ENCODE measurements at regions not wholly inside any gene's neighbourhood (a gene's known extent, or its start where the extent isn't known, plus 50 kb on each side); places are given as distances from the start of the nearest gene placed in this dataset.
A peak's percentile ranks its signal among the peaks of the same experiment; 100 is the strongest.
"Not testable (repeated sequence)": the region's sequence is repeated elsewhere in the genome, so short reads cannot be mapped to it uniquely, and the experiment has no call there.

GRCh38 chr2:207363761-207364290 lies 165.9 kb upstream of the CREB1 start:
- DNase-seq (ENCODE audit: low read depth, low spot score): no peak

DNA sequence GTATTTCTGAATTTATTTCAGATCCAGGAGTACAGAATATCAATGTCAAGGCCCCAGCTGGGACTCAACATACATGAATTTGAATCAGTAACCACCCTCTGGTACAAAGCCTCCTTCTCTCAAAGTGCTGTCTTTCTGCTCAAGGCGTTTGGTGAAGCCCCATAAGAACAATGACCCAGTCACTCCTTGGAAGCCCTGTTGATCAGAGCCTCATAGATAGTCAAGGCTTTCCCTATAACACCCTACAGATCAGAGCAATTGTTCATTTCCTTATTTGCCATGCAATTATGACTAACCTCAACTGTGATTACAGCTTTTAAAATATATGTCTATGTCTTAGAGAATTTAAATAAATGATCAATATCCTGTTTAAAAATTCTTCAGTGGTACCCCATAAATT lies 159.1 kb upstream of the CREB1 start:
- no peak for DNase-seq (ENCODE audit: low read depth, low spot score)

DNA sequence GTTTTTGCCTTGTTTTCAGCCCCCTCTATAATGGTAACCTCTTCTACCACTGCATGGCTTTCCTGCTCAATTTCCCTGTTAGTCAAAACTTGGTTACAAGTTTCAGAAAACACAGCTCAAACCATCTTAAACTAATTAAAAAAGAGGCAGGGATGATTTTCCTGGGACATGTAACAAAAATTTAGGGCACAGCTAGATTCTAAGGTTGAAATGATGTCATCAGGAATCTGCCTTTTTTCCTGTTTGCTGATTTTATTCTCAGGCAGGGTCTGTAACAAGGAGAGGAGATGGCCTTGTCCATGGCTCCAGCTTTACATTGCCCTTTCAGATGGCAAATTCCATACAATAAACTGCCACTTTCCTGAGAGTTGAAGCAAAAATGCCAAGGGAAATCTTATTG lies 157.9 kb upstream of the CREB1 start:
- no peak for DNase-seq (ENCODE audit: low read depth, low spot score)

DNA sequence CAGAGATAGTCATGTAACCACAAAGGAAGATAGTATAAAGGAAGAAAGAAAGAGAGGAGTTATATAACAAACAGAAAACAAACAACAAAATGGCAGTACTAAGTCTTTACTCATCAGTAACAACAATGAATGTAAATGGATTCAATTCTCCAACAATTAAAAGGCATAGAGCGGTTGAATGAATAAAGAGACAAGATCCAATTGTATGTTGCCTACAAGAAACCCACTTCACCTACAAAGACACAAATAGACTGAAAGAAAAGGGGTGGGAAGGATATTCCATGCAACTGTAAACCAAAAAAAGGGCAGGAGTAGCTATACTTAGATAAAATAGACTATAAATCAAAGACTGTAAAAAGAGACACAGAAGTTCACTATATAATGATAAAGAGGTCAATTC lies 157.3 kb upstream of the CREB1 start:
- no peak for DNase-seq (ENCODE audit: low read depth, low spot score)

GRCh38 chr2:207375207-207375875 lies 154.4 kb upstream of the CREB1 start:
- DNase-seq (ENCODE audit: low read depth, low spot score): no peak

DNA sequence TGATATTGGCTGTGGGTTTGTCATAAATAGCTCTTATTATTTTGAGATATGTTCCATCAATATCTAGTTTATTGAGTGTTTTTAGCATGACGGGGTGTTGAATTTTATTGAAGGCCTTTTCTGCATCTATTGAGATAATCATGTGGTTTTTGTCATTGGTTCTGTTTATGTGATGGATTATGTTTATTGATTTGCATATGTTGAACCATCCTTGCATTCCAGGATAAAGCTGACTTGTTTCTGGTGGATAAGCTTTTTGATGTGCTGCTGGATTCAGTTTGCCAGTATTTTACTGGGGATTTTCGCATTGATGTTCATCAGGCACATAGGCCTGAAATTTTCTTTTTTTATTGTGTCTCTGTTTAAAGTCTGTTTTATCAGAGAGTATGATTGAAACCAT lies 151.1 kb upstream of the CREB1 start:
- not testable (repeated sequence) for DNase-seq (ENCODE audit: low read depth, low spot score)

GRCh38 chr2:207385076-207385475 lies 144.7 kb upstream of the CREB1 start:
- no peak for DNase-seq (ENCODE audit: low read depth, low spot score)

DNA sequence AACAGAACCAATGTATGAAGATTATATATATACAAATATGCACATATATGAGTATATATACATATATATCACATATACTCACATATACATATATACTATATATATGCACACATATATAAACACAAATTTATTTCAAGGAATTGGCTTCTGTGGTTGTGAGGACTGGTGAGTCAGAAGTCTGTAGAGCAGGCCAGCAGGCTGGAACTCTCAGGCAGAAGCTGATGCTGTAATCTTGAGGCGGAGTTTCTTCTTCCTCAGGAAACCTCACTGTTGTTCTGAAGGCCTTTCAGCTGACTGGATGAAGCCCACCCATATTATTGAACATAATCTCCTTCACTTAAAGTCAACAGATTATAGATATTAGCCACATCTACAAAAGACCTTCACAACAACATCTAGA lies 143.9 kb upstream of the CREB1 start:
- DNase-seq (ENCODE audit: low read depth, low spot score): peak; percentile 60

DNA sequence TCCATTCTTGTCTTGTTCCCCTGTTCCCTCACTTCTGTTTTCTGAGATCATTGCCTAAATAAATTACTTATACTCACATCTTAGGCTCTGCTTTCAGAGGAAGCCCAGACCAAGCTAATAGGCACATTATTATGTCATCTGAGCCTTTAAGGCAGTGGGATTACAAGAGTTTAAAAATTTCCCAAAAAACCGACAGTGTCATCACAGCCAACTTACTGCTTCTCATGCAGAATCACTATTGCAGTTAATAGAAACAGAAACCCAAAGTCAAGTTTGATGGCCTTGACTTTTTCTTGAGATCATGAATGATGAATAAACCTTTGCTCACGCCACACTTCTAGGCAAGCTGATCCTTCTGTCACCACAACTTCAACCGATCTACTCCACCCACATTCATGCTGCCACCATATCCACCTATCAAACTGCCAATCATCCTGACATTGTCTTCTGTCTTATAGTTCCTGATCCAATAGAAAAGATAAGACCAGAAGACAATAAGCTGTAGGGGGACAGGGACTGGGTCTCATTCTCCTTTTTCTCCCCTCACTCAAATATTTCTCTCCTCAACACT lies 142.7 kb upstream of the CREB1 start:
- no peak for DNase-seq (ENCODE audit: low read depth, low spot score)

DNA sequence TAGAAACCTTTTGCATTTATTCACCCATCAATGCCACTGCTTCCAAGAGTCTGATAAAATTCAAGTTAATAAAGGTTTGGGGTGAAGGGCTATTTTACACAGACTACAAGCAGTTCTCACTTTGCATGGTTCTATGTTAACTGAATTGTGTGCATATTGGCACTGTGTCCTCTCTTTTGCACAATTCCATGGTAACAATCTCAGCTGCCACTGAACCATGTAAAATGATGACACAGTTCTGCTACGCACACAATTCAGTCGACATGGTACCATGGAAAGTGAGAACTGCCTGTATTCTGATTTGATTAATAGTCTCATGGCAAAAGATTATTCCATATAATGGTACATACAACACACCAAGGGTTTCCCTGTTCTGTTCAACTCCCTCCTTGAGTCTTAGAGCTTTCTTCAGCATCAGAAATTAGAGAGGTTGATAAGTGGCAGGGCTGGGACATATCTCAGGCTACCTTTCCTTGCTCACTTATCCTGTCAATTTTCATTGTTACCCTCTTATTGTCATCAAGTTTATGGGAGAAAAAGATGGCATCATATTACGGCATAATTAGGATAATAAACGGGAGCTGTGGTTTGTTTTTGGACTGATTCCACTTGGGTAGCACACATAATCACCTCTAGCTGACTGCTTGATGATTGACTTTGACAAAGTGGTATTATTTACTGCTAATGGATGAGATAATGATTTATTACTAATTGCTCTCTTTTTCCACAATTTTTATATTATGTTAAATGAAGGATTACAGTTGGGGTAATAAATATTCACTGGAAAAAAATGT lies 139.3 kb upstream of the CREB1 start:
- DNase-seq (ENCODE audit: low read depth, low spot score): no peak

GRCh38 chr2:207394203-207394781 lies 135.5 kb upstream of the CREB1 start:
- no peak for DNase-seq (ENCODE audit: low read depth, low spot score)

- peak; percentile 89 for DNase-seq (ENCODE audit: low read depth, low spot score)
These were observed 134.8 kb upstream of the CREB1 start for GRCh38 chr2:207394812-207395534.

- DNase-seq (ENCODE audit: low read depth, low spot score): peak; percentile 26
These were observed 134.1 kb upstream of the CREB1 start for GRCh38 chr2:207395535-207396251.

- no peak for DNase-seq (ENCODE audit: low read depth, low spot score)
These were observed 131.7 kb upstream of the CREB1 start for GRCh38 chr2:207397917-207398655.

DNA sequence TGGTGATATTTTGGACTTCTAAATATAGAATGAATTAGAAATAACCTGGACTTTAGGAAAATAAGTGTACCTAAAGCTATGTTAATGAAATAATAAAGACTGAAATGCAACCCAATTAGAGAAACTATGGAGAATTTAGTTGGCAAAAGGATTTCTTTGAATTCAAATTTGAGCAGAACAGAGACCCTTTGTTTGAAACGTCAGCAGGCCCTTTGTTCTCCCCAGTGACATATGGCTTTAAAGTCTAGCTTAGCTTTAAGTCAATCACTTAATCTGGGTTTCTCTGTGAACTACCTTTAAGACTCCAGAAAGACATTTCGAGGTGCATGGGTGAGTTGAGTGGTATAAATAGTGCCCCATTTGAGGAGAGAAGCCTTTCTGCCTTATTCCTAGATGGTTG lies 130.5 kb upstream of the CREB1 start:
- no peak for DNase-seq (ENCODE audit: low read depth, low spot score)

DNA sequence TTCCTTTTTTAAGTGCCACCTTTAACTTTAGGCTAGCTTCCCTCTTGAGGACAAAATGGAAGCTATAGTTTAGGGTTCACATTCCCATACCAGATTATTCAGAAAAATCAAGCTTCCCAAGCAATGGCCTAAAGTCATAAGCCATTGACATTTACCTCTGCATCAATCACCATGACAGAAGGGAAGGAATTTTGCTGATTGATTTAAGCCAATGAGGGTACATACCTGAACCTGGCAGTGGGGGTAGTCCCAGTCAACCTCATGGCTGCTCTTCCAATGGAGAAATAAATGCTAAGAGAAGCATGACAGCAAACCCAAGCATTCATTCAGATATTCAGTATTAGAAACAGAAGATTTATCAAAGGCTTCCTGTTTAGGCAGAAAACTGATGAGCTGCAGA lies 128.4 kb upstream of the CREB1 start:
- DNase-seq (ENCODE audit: low read depth, low spot score): no peak

DNA sequence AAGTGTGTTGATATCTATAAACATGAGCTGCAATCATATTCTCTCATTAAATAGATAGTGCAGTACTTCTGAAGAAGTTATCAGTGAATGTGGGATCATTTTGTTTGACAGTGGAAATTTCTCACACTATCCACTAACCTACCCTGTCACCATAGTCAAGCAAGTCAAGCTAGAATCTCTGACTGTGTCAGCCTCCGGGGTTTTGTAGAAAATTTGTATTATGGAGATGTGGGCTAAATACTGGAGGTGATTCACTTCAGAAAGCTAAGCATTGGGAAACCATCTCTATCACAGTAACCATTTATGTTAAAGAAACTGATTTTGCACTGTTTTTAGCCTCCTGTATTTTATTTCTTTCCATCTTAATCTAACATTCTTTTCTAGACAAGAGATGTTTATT lies 126.6 kb upstream of the CREB1 start:
- DNase-seq (ENCODE audit: low read depth, low spot score): no peak

GRCh38 chr2:207403950-207404349 lies 125.8 kb upstream of the CREB1 start:
- no peak for DNase-seq (ENCODE audit: low read depth, low spot score)

GRCh38 chr2:207405150-207405549 lies 124.6 kb upstream of the CREB1 start:
- DNase-seq (ENCODE audit: low read depth, low spot score): no peak

DNA sequence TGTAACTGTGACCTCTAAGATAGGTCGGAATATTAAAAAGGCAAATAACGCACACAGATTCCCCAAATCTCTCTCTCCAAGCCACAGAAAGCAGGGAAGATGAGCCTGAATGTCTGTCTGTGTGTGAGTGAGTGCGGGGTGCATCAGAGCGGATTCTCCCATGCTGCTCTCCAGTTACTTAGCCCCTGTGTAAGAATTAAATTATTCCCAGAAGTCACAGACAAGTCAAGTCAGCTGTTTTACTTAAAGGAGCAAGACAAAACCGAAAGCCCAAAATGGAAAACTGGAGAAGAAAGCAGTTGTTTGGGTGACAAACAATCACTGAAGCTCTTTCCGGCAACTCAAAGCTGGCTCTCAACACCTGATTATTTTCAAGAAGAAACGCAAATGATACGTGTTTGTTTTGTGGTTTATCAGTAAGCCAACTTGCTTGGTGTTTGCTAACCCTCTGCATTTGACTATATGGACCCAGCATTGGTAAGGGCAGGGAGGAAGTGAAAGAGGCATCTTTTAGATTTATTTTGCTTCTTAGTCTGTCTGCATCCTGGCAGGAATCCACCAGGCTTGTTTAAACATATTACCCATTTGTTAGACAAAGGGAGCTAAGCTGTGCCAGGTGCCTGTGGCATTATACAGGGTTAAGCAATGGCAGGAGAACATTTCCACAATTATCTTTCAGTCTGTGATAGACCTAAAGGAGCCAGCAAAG lies 121.5 kb upstream of the CREB1 start:
- DNase-seq (ENCODE audit: low read depth, low spot score): peak; percentile 48
